Large intestine (tissue), 3 donors: ENCODE measurements at regions not wholly inside any gene's neighbourhood (a gene's known extent, or its start where the extent isn't known, plus 50 kb on each side); places are given as distances from the start of the nearest gene placed in this dataset.
A peak's percentile ranks its signal among the peaks of the same experiment; 100 is the strongest.

Experiments used
- DNase-seq, 2 donors: peaks; one replicate each; pipeline versions ENCODE4 v3.0.0 to v3.0.0-alpha.2; 2013
- H3K27ac ChIP-seq: one replicate; pipeline ENCODE4 v1.5.1; 2013; ENCODE audit warnings: low read length
- H3K27me3 ChIP-seq: 2 replicates; pipeline ENCODE4 v1.6.1; 2013; ENCODE audit warnings: low read length; ENCODE audit not compliant: control insufficient read depth, insufficient read depth
- H3K36me3 ChIP-seq: 2 replicates; pipeline ENCODE4 v1.6.1; 2013; ENCODE audit warnings: low read length; ENCODE audit not compliant: control insufficient read depth, insufficient read depth
- H3K4me1 ChIP-seq: one replicate; pipeline ENCODE4 v1.6.1; 2013; ENCODE audit warnings: low read length; ENCODE audit not compliant: control insufficient read depth, insufficient read depth
- H3K4me3 ChIP-seq: one replicate; pipeline ENCODE4 v1.5.1; 2013; ENCODE audit warnings: low read length
- H3K9me3 ChIP-seq: one replicate; pipeline ENCODE4 v1.6.1; 2013; ENCODE audit warnings: mild to moderate bottlenecking, low read depth, low read length, moderate library complexity; ENCODE audit not compliant: control insufficient read depth
- WGBS: methylation state at CpG from one replicate; pipeline ENCODE4 v1.1.5; 2013; ENCODE audit warnings: low lambda C conversion rate; ENCODE audit not compliant: insufficient coverage; 5-methylcytosine and 5-hydroxymethylcytosine counted together

DNA sequence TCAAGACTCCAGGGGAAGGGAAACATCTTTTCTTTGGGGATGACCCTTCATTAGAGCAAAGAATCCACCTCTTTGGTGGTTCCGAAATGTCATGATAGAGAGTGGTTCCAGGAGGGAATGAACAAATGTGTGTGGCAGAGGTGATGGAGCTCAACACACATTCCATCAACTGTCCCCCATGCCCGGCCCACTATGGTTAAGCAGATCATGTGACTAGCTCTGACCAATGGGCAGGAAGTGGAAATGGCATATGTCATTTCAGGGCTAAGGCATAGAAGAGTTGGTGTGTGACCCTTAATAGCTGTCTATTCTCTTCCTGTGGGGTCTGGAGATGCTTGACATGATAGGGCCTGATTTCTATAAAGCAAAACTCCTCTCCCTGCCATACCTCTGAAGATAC, 194.6 kb downstream of the GAS1 start:
- no peaks in the 10 kb centered on the region for H3K4me1 ChIP-seq
- H3K4me3 ChIP-seq = no peak overlapping the region
- no peak overlapping the region for H3K27ac ChIP-seq
- no peaks in the 10 kb centered on the region for H3K36me3 ChIP-seq
- H3K9me3 ChIP-seq = no peaks in the 10 kb centered on the region
- no peaks in the 10 kb centered on the region for H3K27me3 ChIP-seq
- whole genome bisulfite sequencing = no CpG with 5 or more reads among the region's 2 CpGs
- no peak for DNase-seq

DNA sequence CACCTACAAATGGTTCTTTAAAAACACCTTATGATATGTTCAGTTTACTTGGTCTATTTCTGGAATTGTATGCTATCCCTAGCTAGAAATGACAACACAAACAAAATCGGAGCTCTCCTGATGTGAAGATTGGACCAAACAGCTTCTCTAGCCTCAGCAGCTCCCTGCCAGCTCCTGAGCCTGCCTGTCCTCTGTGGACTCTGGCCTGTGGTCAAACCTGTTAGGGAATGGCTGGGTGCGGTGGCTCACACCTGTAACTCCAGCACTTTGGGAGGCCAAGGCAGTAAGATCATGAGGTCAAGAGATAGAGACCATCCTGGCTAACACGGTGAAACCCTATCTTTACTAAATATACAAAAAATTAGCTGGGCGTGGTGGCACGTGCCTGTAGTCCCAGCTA, 195.3 kb downstream of the GAS1 start:
- H3K9me3 ChIP-seq = no peaks in the 10 kb centered on the region
- H3K4me1 ChIP-seq = no peaks in the 10 kb centered on the region
- H3K4me3 ChIP-seq = no peak overlapping the region
- no CpG with 5 or more reads among the region's 5 CpGs for WGBS
- H3K36me3 ChIP-seq = no peaks in the 10 kb centered on the region
- H3K27ac ChIP-seq = no peak overlapping the region
- H3K27me3 ChIP-seq = no peaks in the 10 kb centered on the region
- no peak for DNase-seq

DNA sequence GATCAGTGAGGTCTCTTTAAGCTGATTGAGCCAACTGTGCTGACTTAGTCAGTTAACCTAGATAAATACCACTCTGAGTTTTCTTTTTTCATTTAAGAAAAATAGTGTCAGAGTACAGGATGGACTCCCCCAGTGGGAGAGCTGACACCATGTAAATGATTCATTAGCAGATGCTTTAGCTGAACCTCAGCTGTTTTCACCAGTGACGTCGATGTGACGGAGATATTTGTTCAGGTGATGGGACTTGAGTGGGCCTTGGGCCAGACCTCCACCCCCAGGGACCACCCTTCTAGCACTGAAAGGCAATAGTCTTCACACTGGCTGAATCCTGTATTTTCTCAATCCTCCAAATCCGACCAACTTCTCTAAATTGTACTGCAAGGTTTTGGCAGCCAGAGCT, 196.1 kb downstream of the GAS1 start:
- Histone ChIP-seq H3K27ac (no peak overlapping the region), H3K27me3 (no peaks in the 10 kb centered on the region), H3K36me3 (no peaks in the 10 kb centered on the region), H3K9me3 (no peaks in the 10 kb centered on the region), H3K4me3 (no peak overlapping the region), H3K4me1 (no peaks in the 10 kb centered on the region)
- DNase-seq = no peak
- WGBS = no CpG with 5 or more reads among the region's 4 CpGs

DNA sequence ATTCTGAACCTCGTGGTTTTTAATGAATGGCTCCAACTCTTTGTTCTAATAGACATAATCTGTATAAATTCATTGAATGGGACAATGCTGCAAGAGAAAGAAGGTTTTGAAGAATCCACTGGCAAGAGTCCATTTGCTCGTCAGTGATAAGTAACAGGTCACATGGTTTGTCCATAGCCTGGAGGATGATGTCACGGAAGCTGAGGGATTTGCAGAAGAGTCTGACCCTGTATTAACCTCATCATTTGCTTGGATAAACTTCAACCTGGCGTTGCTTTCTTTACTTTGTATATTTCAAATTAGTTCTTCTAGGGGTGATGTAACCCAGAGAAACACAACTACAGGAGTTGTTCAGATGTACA, 197.4 kb downstream of the GAS1 start:
- H3K27ac ChIP-seq = no peak overlapping the region
- no peaks in the 10 kb centered on the region for H3K27me3 ChIP-seq
- H3K9me3 ChIP-seq = no peaks in the 10 kb centered on the region
- no peak overlapping the region for H3K4me3 ChIP-seq
- DNase-seq = peak; percentile 67 to 78
- WGBS = no CpG with 5 or more reads among the region's 4 CpGs
- H3K4me1 ChIP-seq = no peaks in the 10 kb centered on the region
- no peaks in the 10 kb centered on the region for H3K36me3 ChIP-seq

DNA sequence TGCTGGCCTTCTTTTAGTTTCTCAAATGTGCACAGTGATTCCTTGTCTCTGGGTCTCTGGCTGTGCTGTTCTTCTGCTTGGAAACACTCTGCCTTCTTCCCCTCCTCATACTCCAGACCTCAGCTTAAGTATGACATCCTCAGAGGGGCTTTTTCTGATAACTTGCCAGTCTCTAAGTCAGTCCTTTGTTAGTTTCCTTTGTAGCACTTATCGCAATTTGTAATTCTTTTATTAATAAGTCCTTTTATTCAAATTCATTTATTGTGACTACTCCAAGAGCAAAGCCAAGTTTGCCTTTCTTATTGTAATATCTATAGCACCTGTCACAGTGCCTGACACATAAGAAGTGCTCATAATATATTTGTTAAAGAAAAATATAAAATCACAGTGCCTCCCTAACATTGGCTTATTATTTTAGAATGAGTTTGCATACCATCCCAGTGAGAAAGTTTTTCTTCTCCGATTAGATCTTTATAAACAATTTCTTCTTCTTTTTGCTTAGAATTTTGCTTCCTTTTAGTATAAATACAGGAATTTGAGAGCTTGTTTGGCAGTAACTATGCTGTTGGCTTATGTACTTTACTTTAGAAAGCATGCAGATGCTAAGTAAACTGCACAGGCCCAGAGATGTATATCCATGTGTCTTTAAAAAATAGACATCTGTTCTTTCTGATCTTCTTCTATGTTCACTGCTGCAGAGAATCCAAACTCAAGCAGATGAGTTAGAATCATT, 198.0 kb downstream of the GAS1 start:
- DNase-seq = no peak
- H3K4me1 ChIP-seq = no peaks in the 10 kb centered on the region
- H3K27ac ChIP-seq = no peak overlapping the region
- no peaks in the 10 kb centered on the region for H3K9me3 ChIP-seq
- no peaks in the 10 kb centered on the region for H3K27me3 ChIP-seq
- no peak overlapping the region for H3K4me3 ChIP-seq
- 100% methylated on average over 2 of the region's 2 CpGs for WGBS
- no peaks in the 10 kb centered on the region for H3K36me3 ChIP-seq

DNA sequence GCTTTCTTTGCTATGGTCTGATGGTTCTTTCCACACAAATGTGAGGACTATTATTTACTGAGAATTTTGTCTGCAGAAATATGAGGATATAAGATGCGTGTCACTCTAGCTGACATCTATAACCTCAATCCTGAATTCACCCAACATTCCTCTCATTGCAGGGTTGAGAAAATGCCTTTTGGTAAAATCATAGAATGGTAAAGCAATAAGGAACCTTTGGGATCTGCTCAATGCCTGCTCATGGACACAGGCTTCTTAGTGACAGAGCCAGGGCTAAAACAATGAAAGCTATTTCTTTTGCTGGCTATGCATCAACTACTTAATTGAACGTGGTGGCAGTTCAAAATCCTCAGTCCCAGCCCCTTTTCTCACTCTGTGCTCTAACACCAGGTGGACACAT, 199.6 kb downstream of the GAS1 start:
- Histone ChIP-seq H3K4me3 (no peak overlapping the region), H3K36me3 (no peaks in the 10 kb centered on the region), H3K9me3 (no peaks in the 10 kb centered on the region), H3K4me1 (no peaks in the 10 kb centered on the region), H3K27me3 (no peaks in the 10 kb centered on the region), H3K27ac (no peak overlapping the region)
- no CpG with 5 or more reads among the region's 2 CpGs for WGBS
- no peak for DNase-seq

DNA sequence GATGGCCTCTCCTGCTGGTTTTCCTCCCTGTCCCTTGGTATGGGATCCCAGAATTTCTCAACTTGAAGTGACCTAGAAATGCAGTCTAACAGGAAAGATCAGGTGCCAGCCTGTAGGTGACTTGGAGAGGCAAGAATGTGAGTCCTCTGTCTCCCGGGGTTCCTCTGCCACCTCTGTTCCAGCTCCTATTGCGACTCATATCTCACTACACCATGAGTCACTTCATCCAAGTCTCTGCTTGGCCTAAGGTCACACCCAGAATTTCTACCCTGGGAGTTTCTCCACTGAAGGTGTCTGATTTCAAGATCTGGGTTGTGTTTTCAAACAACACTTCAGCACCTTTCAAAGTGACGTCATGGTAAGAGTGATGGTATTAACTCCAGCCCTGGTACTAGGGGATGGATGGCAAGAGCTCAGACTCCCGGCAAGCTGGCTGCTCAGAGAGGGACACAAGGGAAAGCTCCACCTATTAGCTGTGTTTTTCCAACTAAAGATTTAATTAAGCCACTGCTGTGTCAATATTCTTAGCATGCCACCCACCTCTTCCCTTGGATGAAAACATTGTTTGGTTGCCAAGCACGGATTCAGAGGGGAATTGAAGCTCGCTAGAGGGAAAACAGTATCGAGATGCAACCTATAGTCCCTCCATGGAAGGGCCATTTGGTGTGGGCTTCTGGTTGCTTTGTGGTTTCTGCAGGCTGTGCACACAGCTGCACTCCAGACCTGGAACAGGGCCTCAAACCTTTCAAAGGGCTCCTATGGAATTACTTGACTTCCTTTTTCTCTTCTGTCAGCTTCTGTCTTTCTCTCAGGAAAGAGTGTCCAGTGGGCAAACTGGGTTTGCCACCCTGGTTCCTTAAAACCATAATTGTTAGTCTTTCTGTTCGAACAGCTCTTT, 205.7 kb downstream of the GAS1 start:
- WGBS = no CpG with 5 or more reads among the region's 8 CpGs
- Histone ChIP-seq H3K27ac (no peak overlapping the region), H3K4me3 (no peak overlapping the region), H3K4me1 (peaks cover 11% of the 10 kb centered on the region), H3K9me3 (no peaks in the 10 kb centered on the region), H3K27me3 (no peaks in the 10 kb centered on the region), H3K36me3 (no peaks in the 10 kb centered on the region)
- DNase-seq = peak; percentile 72 to 78

DNA sequence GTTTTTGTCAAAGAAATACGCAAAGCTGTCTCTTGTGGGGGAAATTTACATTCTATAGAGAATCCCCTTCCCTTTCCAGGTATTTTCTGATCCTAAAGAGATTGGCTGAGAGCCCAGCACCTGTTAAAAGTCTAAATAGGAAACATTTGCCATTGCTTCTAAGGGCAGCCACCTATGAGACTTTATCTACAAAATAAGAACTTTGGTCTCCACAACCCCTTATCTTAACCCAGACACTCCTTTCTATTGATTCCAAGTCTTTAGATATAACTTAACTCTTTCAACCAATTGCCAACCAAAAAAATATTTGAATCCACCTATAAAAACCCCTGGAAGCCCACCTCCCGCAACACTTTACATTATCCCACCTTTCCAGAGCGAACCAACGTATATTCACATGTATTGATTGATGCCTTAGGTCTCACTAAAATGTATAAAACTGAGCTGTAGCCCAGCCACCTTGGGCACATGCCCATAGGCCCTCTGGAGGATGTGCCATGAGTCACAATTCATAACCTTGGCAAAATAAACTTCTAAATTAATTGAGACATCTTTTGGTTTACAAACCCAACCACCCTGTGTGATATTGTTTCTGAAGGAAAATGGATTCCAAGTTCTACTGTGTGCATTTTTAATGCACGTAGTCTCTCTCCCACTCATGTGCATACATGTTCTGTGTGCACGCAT, 211.4 kb downstream of the GAS1 start:
- Histone ChIP-seq H3K27ac (no peak overlapping the region), H3K9me3 (no peaks in the 10 kb centered on the region), H3K4me3 (no peak overlapping the region), H3K36me3 (no peaks in the 10 kb centered on the region), H3K4me1 (peaks cover 17% of the 10 kb centered on the region), H3K27me3 (no peaks in the 10 kb centered on the region)
- peak in 1 of 2 donors; percentile 46 for DNase-seq
- no CpG with 5 or more reads among the region's 6 CpGs for WGBS

DNA sequence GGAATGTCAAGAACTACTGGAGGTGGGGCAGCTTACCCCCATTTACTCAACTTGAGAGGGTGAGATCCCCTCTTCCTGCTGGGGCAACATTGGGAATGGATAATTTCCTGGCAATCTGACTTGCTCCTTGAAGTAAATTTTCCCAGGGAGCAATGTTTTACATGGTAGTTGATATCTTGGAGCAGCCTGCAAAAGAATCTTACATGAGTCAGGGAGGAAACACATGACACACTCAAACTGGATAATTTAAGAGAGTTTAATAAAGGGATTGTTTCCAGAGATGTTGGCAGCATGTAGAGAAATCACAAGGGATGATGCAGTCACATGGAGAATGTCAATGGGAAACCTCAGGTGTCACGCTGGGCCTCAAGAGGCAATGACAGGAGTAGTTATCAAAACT, 212.5 kb downstream of the GAS1 start:
- H3K4me3 ChIP-seq = no peak overlapping the region
- no peak overlapping the region for H3K27ac ChIP-seq
- no CpG with 5 or more reads among the region's 1 CpG for WGBS
- no peaks in the 10 kb centered on the region for H3K27me3 ChIP-seq
- peaks cover 17% of the 10 kb centered on the region for H3K4me1 ChIP-seq
- no peaks in the 10 kb centered on the region for H3K36me3 ChIP-seq
- H3K9me3 ChIP-seq = no peaks in the 10 kb centered on the region
- DNase-seq = no peak

DNA sequence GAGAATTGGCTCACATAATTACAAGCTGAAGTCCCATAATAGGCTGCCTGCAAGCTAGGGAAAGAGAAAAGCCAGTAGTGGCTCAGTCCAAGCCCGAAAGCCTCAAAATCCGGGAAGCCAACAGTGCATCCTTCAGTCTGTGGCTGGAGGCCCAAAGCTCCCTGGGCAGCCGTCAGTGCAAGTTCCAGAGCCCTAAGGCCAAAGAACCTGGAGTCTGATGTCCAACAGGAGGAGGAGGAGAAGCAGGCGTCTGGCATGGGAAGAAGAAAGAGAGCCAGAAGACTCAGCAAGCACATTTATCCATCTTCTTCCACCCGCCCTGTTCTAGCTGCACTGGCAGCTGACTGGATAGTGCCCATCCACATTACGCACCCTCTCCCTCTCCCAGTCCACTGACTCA, 213.4 kb downstream of the GAS1 start:
- DNase-seq = no peak
- H3K36me3 ChIP-seq = no peaks in the 10 kb centered on the region
- no CpG with 5 or more reads among the region's 6 CpGs for WGBS
- H3K9me3 ChIP-seq = no peaks in the 10 kb centered on the region
- H3K4me3 ChIP-seq = no peak overlapping the region
- peaks cover 17% of the 10 kb centered on the region for H3K4me1 ChIP-seq
- H3K27me3 ChIP-seq = no peaks in the 10 kb centered on the region
- H3K27ac ChIP-seq = no peak overlapping the region
